GM12864 (cell line): ENCODE measurements at regions not wholly inside any gene's neighbourhood (a gene's known extent, or its start where the extent isn't known, plus 50 kb on each side); places are given as distances from the start of the nearest gene placed in this dataset.

Experiments
- DNase-seq: peaks from one replicate; pipeline ENCODE4 v3.0.0-alpha.2; 2011; ENCODE audit warnings: low read depth
- H3K4me3 ChIP-seq: 2 replicates; pipeline ENCODE4 v1.5.1; 2011; ENCODE audit warnings: mild to moderate bottlenecking, low read depth, low read length, control low read depth
- TF ChIP-seq, protein P1 (sequence below): IDR thresholded peaks from 2 replicates; pipeline ENCODE4 v1.5.1; 2011; ENCODE audit warnings: low read depth, mild to moderate bottlenecking, moderate library complexity, low read length, control low read depth, inconsistent platforms; ENCODE audit errors: missing control alignments

DNA sequence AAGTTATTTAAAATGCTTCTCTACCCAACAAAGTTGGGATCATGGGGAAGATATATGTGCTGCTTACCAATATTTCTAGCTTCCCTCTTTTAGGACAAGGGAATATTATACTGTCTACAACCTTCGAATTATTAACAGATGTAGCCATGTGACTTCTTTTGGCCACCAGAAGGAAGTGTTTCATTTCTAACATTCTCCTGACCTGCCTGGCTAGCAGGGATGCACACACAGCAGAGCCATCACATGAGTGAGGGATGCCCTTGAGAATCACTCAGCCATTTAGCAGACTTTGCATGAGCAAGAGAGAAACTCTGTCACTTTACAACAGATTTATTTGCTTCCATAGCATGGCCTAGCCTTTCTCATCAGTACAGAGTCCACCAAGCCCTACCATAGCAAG, 230.7 kb upstream of the MARCKS start:
- peak; percentile 55 for DNase-seq
- no peak overlapping the region for H3K4me3 ChIP-seq
- TF ChIP-seq, protein P1, sequence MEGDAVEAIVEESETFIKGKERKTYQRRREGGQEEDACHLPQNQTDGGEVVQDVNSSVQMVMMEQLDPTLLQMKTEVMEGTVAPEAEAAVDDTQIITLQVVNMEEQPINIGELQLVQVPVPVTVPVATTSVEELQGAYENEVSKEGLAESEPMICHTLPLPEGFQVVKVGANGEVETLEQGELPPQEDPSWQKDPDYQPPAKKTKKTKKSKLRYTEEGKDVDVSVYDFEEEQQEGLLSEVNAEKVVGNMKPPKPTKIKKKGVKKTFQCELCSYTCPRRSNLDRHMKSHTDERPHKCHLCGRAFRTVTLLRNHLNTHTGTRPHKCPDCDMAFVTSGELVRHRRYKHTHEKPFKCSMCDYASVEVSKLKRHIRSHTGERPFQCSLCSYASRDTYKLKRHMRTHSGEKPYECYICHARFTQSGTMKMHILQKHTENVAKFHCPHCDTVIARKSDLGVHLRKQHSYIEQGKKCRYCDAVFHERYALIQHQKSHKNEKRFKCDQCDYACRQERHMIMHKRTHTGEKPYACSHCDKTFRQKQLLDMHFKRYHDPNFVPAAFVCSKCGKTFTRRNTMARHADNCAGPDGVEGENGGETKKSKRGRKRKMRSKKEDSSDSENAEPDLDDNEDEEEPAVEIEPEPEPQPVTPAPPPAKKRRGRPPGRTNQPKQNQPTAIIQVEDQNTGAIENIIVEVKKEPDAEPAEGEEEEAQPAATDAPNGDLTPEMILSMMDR = no peak

DNA sequence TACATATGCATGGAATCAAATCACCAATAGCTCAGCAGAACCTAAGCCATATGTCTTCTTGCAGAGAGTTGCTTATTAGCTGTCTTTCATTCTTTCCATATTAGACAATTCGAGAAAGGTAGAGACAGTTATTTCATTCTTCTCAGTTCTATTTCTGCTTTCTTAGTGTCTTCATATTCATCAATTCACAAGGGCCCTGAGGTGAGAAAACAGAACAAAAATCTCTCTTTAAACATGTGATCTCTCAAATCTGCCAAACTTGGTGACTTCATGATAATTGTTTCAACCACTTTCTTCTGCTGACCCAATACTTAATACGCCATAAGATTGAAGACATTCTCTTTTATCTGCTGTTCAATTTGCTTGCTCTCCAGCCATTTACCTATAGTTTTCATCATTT, 229.7 kb upstream of the MARCKS start:
- H3K4me3 ChIP-seq = peak overlapping the region; percentile 43; the same call in 1 of the 2 replicates
- DNase-seq = peak; percentile 70
- TF ChIP-seq, protein P1 = no peak

DNA sequence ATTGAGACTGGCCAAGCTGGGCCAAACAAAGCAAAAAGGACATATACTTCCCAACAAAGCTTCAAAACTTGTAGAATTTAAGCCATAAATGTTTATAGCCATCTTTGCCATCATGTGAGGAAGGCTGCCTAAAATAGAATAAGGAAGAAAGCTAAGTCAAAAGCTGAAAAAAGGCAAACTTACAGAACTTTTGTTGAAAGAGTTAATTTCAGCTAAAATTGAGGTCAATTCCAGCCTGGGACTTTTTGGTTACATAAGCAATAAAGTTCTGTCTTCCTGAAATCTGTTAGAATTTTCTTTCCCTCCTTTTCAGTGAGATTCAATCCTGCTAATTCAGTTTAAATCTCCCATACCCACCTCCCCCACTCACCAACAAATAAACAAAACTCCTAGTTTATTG, 227.9 kb upstream of the MARCKS start:
- no peak for DNase-seq
- no peak overlapping the region; the same call in 1 of the 2 replicates for H3K4me3 ChIP-seq
- TF ChIP-seq, protein P1 = no peak

DNA sequence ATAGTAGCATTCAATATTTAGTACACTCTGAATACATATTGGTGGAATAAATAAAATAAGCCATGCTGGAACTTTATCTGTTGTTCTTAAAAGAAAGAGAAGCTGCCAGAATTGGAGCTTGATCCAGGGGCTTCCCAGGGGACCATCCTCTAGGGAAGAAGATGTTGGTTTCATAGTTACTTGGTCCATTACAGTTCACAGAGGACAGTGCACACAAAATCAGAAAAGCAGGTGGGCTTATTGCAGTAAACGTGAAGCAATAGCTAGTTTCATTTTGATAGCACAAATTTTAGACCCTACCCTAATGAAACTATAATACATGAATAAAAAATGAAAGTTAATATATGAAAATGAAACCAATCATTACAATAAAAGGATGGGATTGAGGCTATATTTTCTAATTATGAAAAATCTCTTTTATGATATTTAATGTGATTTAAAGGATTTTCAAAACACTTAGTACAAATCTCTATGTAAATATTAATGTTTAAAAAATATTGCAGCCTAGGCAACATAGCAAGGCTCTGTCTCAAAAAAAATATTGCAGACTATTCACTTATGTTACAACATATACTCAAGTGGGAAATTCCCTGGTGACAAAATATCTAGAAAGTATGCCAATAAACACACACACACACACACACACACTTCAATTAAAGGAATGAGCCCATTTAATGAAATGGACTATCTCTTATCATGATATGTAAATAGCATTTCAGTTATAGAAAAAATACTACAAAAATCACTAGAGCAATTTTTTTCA, 227.0 kb upstream of the MARCKS start:
- H3K4me3 ChIP-seq = peak overlapping the region; percentile 54; the same call in 1 of the 2 replicates
- TF ChIP-seq, protein P1 = no peak
- no peak for DNase-seq

DNA sequence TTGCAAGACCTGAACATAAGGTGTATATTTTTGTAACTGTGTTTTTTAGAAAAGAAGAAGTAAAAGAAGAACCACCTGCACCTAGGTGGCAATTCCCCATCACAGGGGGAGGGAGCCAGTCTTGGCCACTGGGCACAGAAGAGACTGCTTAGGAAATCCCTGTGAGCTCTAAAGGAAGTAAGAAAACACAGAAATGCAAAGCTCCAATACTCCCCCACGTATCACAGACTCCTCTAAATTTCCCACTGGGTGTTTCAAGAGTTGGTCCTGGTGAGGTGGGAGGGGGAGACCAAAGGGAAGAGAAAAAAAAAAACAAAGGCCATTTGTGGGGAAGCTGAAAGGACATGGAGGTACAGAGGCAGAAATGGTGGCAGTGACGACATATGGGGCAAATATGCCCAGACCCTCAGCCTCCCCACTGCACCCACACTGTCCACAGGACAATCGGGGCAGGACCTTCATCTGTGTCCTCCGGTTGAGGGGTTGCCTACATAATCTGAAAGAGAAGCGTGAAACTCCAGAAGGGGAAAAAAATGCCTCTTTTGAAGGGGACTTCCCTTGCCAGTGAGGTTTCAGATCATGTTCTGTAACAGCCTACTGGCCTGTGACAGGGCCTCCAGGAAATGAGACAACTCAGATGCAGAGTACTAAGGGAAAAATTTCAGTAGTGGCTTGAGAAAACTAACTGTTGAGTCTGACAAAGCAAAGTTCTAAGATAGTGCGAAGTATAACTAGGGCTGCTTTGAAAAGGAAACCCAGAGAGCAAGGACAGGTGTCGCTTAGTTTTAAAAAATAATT, 226.2 kb upstream of the MARCKS start:
- TF ChIP-seq, protein P1 = no peak
- peak; percentile 94 for DNase-seq
- H3K4me3 ChIP-seq = peak overlapping the region; percentile 54

DNA sequence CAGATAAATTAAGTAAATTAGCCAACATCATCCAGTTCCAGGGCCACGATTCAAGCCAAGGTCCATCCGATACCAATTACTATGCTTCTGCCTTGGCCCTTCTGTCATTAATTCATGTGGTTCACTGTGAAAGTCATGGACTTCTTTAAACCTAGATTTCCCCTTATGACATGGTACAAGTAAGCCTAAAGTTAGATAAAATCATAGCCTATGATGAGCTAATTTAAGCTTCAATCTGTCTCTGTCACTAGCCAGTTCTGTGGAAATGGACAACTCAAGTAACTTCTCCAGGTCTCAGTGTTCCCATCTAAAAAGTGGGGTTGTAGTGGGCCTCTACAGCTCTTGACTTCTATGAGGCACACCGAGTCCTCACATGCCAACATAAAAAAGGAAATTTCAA, 225.5 kb upstream of the MARCKS start:
- TF ChIP-seq, protein P1 = no peak

More for the DNA sequence above, 225.5 kb upstream of the MARCKS start:
- no peak for DNase-seq
- H3K4me3 ChIP-seq = peak overlapping the region; percentile 54
